AG04450 (cell line): ENCODE measurements at regions not wholly inside any gene's neighbourhood (a gene's known extent, or its start where the extent isn't known, plus 50 kb on each side); places are given as distances from the start of the nearest gene placed in this dataset.

Experiments
- CTCF ChIA-PET: fragments of 300-600, 350-600 bp; formaldehyde crosslinking; extraction: SDS; loops from one replicate; lab custom pipeline; 2022; ENCODE audit warnings: antibody characterized with exemption, inconsistent platforms; lab: Charles Lee
- POLR2A ChIA-PET: fragments of 350-600 bp; formaldehyde crosslinking; extraction: SDS; loops from one replicate; lab custom pipeline; 2021; ENCODE audit warnings: antibody characterized with exemption, inconsistent platforms; lab: Yijun Ruan, JAX
- DNase-seq: peaks from one replicate; pipeline ENCODE4 v3.0.0-alpha.2; 2011; ENCODE audit warnings: low read depth, low spot score
- H3K27ac ChIP-seq: one replicate; pipeline ENCODE4 v1.5.1; 2012; ENCODE audit warnings: low read depth, low read length, control low read depth
- H3K27me3 ChIP-seq: one replicate; pipeline ENCODE4 v1.6.0; 2012; ENCODE audit warnings: low read length; ENCODE audit not compliant: control insufficient read depth, insufficient read depth
- H3K4me3 ChIP-seq: 2 replicates; pipeline ENCODE4 v1.5.1; 2011; ENCODE audit warnings: mild to moderate bottlenecking, low read depth, low read length, control low read depth
- H3K9me3 ChIP-seq: 2 replicates; pipeline ENCODE4 v1.5.1; 2012; ENCODE audit warnings: low read length; ENCODE audit not compliant: control insufficient read depth, insufficient read depth
- TF ChIP-seq, protein P1 (sequence below): IDR thresholded peaks from 2 replicates; pipeline ENCODE4 v1.5.1; 2011; ENCODE audit warnings: low read depth, low read length, control low read depth, inconsistent platforms

- no peak overlapping the region for H3K4me3 ChIP-seq
- TF ChIP-seq, protein P1, sequence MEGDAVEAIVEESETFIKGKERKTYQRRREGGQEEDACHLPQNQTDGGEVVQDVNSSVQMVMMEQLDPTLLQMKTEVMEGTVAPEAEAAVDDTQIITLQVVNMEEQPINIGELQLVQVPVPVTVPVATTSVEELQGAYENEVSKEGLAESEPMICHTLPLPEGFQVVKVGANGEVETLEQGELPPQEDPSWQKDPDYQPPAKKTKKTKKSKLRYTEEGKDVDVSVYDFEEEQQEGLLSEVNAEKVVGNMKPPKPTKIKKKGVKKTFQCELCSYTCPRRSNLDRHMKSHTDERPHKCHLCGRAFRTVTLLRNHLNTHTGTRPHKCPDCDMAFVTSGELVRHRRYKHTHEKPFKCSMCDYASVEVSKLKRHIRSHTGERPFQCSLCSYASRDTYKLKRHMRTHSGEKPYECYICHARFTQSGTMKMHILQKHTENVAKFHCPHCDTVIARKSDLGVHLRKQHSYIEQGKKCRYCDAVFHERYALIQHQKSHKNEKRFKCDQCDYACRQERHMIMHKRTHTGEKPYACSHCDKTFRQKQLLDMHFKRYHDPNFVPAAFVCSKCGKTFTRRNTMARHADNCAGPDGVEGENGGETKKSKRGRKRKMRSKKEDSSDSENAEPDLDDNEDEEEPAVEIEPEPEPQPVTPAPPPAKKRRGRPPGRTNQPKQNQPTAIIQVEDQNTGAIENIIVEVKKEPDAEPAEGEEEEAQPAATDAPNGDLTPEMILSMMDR, result no peak
- ChIA-PET POLR2A (no interaction called here), CTCF (no interaction called here)
- no peak for DNase-seq
- peaks cover 41% of the 10 kb centered on the region for H3K27me3 ChIP-seq
- no peaks in the 10 kb centered on the region; the same call in 1 of the 2 replicates for H3K9me3 ChIP-seq
- H3K27ac ChIP-seq, result no peak overlapping the region
Measured at GRCh38 chr14:101223127-101223526, 319.6 kb upstream of the RTL1 start.

- CTCF ChIA-PET, result no interaction called here
- TF ChIP-seq, protein P1, result no peak
Measured at GRCh38 chr14:101223561-101224162, 320.1 kb upstream of the RTL1 start.

GRCh38 chr14:101224356-101225156, 321.0 kb upstream of the RTL1 start:
- no peaks in the 10 kb centered on the region; the same call in 1 of the 2 replicates for H3K9me3 ChIP-seq
- TF ChIP-seq, protein P1, result no peak
- no peak overlapping the region for H3K27ac ChIP-seq
- no peak overlapping the region for H3K4me3 ChIP-seq
- DNase-seq, result no peak
- CTCF ChIA-PET, result no interaction called here
- peaks cover 41% of the 10 kb centered on the region for H3K27me3 ChIP-seq
- POLR2A ChIA-PET, result no interaction called here

More at GRCh38 chr14:101223561-101224162, 320.1 kb upstream of the RTL1 start:
- no peak overlapping the region for H3K4me3 ChIP-seq
- no peak for DNase-seq
- H3K9me3 ChIP-seq, result no peaks in the 10 kb centered on the region; the same call in 1 of the 2 replicates
- POLR2A ChIA-PET, result no interaction called here
- peaks cover 41% of the 10 kb centered on the region for H3K27me3 ChIP-seq
- no peak overlapping the region for H3K27ac ChIP-seq

DNA sequence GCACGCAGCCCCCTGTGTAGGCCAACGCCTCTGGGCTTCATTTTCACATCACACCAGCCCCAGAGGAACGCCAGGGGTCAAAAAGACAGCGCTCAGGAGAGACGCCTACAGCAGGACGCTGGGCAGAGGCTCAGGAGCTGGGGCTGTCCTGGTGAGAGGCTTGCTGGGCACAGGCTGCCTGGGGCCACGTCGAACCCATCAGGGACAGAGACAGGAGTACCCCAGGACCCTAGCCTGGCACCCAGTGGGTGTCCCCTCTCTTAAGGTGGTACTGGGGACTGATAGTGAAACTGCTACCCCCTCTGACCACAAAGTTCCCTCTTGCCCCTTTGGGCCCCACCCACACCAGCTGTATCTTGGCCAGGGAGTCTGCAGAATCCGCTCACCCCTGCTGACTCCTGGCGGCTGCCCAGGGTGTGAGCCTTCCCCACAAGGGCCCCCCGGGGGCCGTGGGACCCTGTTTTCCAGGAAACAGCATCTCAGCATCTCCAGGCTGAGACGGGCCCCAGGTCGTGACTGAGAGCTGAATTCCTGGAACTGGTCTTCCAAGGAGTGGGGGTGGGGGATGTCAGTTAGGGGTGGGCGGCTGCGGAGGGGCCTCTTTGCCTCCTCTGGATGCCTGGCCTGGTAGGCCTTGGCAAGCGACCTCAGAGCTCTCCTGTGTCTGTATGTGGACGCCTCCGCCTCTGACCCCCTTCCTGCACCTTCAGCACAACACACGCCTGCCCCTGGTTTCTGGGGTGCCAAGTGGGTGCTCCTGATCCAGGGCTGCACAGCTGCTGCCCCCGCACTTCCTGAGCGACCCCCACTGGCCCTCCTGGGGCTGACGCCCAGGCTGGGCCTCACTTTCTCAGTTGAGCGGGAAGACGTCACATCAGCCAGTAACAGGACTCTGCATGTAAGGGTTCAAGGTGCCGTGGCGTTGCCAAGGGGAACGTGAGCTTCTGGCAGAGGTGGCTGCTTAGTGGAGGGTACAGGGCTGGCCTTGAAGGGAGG, 321.9 kb upstream of the RTL1 start:
- Histone ChIP-seq H3K4me3 (no peak overlapping the region), H3K27ac (no peak overlapping the region), H3K9me3 (no peaks in the 10 kb centered on the region; the same call in 1 of the 2 replicates), H3K27me3 (peaks cover 35% of the 10 kb centered on the region)
- TF ChIP-seq, protein P1, result no peak
- ChIA-PET CTCF (interaction anchor here (1.3 kb wide), 1 partner anchor 10 kb away, joined by 3 read pairs; no protein-coding TSS in a partner anchor), POLR2A (no interaction called here)
- DNase-seq, result no peak
